Gastrocnemius medialis (tissue), 4 donors: ENCODE measurements at regions not wholly inside any gene's neighbourhood (a gene's known extent, or its start where the extent isn't known, plus 50 kb on each side); places are given as distances from the start of the nearest gene placed in this dataset.

Experiments used
- CTCF ChIP-seq, 5 experiments: fragments of 450-650 bp in 3 of 5; fragments of 200-600 bp in 2 of 5; sonication (generic) in 2 of 5; IDR thresholded peaks in 4 of 5; conservative IDR thresholded peaks in 1 of 5; 1 replicate in 4 of 5; 2 replicates in 1 of 5; pipeline ENCODE4 v1.5.1; 2016 to 2019; ENCODE audit warnings: antibody characterized with exemption in 5 of 5, mild to moderate bottlenecking in 3 of 5, moderate library complexity in 3 of 5
- POLR2A ChIP-seq, 2 donors: fragments of 450-650 bp; IDR thresholded peaks; one replicate each; pipeline ENCODE4 v1.6.1; 2017; ENCODE audit warnings: antibody characterized with exemption in 2 of 2, mild to moderate bottlenecking in 2 of 2, moderate library complexity in 2 of 2

GRCh38 chr6:90434094-90434493 lies 137.5 kb upstream of the BACH2 start:
- TF ChIP-seq POLR2A (IDR thresholded peaks at IDR 0.05) (no peak), CTCF (IDR thresholded peaks at IDR 0.05 in 4 of 5, conservative IDR thresholded peaks at IDR 0.05 in 1 of 5) (no peak)
